GM10248 (cell line): ENCODE measurements at regions not wholly inside any gene's neighbourhood (a gene's known extent, or its start where the extent isn't known, plus 50 kb on each side); places are given as distances from the start of the nearest gene placed in this dataset.

Source experiments
- CTCF ChIA-PET: fragments of 300-600 bp; sonication (Branson Sonifier 250); formaldehyde crosslinking; extraction: SDS; loops from one replicate; lab custom pipeline; 2021; ENCODE audit warnings: antibody characterized with exemption; lab: Yijun Ruan, JAX
- POLR2A ChIA-PET: fragments of 350-650 bp; sonication (Branson Sonifier 250); formaldehyde crosslinking; extraction: SDS; loops from one replicate; lab custom pipeline; 2020; ENCODE audit warnings: antibody characterized with exemption; lab: Yijun Ruan, JAX
- DNase-seq: peaks from one replicate; pipeline ENCODE4 v3.0.0; 2012; ENCODE audit errors: extremely low spot score
- CTCF ChIP-seq: IDR thresholded peaks from 2 replicates; pipeline ENCODE4 v1.5.1; 2012; ENCODE audit warnings: mild to moderate bottlenecking, low read depth; ENCODE audit errors: extremely low read depth, missing control alignments, control extremely low read depth

- ChIA-PET CTCF (interaction anchor here (0.7 to 1.1 kb wide), 4 partner anchors 8 to 14 kb away, joined by 3 read pairs; no protein-coding TSS in a partner anchor), POLR2A (no interaction called here)
- no peak for TF ChIP-seq CTCF
- no peak for DNase-seq
Measured at GRCh38 chr1:209291715-209292114, 291.8 kb upstream of the CAMK1G start.

DNA sequence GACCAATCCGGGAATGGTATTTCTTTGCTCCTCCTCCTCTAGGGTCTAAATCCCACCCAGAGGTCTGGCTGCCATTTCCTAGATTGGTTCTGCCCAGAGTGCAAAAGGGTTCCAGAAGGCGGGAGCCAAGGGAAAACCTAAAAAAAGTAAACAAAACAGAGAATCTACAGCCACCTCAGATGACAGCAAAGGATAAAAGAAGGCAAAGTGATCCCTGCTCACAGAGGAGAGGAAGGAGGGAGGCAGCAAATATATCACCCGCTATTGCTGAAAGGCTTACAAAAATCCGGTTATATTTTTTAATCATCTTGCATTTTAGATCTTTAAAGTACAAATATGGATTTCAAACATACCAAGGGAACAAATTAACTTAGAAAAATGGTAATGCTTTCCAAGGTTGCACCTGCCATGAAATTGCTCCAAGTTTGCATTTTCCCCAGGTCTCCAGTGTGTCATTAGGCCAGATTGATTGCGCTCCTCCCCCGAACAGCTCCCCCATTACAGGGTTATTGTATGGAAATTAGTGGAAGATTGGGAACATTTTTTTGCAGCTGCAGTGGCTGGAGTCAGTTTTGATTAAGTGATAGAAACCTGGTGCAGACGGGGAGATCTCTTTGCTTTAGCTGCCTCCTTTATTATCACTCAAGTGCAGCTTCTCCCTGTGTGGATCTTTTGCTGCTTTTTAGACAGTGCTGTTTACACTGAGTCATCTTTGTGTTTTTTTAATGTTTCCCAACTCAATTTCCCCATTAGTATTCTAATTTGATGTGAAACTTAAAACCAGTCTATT, 280.5 kb upstream of the CAMK1G start:
- no peak for DNase-seq
- no peak for TF ChIP-seq CTCF
- CTCF ChIA-PET, result no interaction called here
- POLR2A ChIA-PET, result no interaction called here

DNA sequence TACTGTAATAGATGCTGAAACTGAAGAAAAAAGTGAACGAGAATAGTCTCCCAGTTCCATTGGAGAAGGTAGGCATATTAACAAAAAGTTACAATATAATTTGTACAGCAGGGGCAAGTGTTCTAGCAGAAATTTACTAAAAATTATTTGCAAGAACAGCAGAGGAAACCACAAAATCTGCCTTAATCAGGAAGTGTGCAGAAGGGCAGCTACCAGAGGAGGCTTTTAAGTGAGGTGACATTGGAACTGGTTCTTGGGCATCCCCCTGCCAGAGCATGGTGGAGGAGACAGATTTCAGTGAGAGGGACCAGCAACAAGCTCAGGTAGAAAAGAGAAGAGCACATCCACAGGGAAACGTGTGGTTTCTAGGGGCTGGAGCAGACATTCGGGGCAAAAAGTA, 279.3 kb upstream of the CAMK1G start:
- ChIA-PET CTCF (interaction anchor here (1.5 kb wide), 1 partner anchor 50 kb away, joined by 3 read pairs; no protein-coding TSS in a partner anchor), POLR2A (no interaction called here)
- no peak for TF ChIP-seq CTCF
- no peak for DNase-seq

GRCh38 chr1:209305221-209305954, 278.1 kb upstream of the CAMK1G start:
- no peak for TF ChIP-seq CTCF
- no peak for DNase-seq
- ChIA-PET POLR2A (no interaction called here), CTCF (interaction anchor here (1.3 to 1.5 kb wide), 2 partner anchors 15 to 49 kb away, joined by 3 read pairs; no protein-coding TSS in a partner anchor)

GRCh38 chr1:209307846-209308245, 275.7 kb upstream of the CAMK1G start:
- TF ChIP-seq CTCF, result no peak
- ChIA-PET CTCF (interaction anchor here (1.0 to 1.8 kb wide), 3 partner anchors 9 to 27 kb away, joined by 3 to 5 read pairs (median 5); no protein-coding TSS in a partner anchor), POLR2A (no interaction called here)
- DNase-seq, result no peak

GRCh38 chr1:209309198-209309597, 274.3 kb upstream of the CAMK1G start:
- CTCF ChIA-PET, result no interaction called here
- POLR2A ChIA-PET, result no interaction called here

More at GRCh38 chr1:209309198-209309597, 274.3 kb upstream of the CAMK1G start:
- DNase-seq, result no peak
- TF ChIP-seq CTCF, result no peak
